ENCODE measurements at regions not wholly inside any gene's neighbourhood (a gene's known extent, or its start where the extent isn't known, plus 50 kb on each side); places are given as distances from the start of the nearest gene placed in this dataset.

DNA sequence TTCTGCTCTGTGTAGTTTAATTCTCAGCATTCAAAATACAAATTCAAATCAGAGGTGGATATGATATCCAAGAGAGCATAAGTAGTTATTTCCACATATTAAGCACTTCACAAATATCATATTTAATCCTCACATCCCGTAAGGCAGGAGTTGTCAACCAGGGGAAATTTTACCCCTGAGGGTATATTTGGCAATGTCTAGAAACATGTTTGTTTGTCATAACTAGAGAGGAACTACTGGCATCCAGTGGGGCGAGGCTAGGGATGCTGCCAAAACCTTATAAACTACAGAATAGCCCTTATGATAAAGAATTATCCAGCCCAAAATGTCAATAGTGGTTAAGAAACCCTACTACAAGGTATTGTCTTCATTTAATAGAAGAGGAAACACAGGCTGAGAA is 619.4 kb downstream of the SLCO4C1 start:
- no peak overlapping the region for H3K4me3 ChIP-seq
- H3K27me3 ChIP-seq, result no peaks in the 10 kb centered on the region
- WGBS, 4 donors, result 67 to 85% (median 77%) methylated on average over 2 of the region's 2 CpGs
- H3K9me3 ChIP-seq (replicated peaks in 1 of 3), result no peaks in the 10 kb centered on the region
- no peak overlapping the region for H3K27ac ChIP-seq
- no peak for DNase-seq
- no peak for TF ChIP-seq POLR2A (IDR thresholded peaks at IDR 0.05)
- TF ChIP-seq, protein P1, sequence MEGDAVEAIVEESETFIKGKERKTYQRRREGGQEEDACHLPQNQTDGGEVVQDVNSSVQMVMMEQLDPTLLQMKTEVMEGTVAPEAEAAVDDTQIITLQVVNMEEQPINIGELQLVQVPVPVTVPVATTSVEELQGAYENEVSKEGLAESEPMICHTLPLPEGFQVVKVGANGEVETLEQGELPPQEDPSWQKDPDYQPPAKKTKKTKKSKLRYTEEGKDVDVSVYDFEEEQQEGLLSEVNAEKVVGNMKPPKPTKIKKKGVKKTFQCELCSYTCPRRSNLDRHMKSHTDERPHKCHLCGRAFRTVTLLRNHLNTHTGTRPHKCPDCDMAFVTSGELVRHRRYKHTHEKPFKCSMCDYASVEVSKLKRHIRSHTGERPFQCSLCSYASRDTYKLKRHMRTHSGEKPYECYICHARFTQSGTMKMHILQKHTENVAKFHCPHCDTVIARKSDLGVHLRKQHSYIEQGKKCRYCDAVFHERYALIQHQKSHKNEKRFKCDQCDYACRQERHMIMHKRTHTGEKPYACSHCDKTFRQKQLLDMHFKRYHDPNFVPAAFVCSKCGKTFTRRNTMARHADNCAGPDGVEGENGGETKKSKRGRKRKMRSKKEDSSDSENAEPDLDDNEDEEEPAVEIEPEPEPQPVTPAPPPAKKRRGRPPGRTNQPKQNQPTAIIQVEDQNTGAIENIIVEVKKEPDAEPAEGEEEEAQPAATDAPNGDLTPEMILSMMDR (IDR thresholded peaks at IDR 0.05), result no peak
- no peaks in the 10 kb centered on the region for H3K36me3 ChIP-seq (replicated peaks in 1 of 2)
- intact Hi-C loops (cut with DNase I), result no loop called here
- no peaks in the 10 kb centered on the region for H3K4me1 ChIP-seq (replicated peaks in 1 of 2)

DNA sequence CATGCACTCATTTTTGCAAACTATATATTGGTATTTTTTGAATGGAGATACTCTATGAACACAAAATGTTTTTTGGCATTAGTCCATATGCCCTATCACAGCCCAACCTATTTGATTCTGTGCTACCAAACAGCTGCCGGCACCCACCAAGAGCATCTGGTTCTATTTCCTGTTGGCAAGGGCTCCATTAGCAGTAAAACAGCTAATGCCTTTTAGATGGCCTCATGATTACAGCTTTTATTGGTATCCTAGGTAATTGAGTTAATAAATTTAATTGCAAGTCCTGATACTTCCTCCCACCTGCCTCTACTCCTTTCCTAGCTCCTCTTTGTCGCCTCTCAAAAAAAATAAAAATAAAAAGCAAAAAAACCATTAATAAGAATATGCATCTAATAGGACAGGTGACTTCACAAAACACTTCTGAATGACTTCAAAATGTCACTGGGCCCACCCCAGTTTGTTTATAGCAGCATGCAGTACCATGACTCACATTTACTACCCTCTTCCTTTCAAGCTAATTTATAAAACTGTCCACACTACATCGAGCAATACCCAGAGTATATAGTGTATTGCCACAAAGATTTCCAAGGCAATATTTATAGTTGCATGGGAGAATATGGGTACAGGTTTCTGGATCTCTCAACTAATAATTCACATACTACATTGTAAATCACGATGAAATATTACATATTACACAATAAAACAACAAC is 620.4 kb downstream of the SLCO4C1 start:
- H3K27me3 ChIP-seq, result no peaks in the 10 kb centered on the region
- intact Hi-C loops (cut with DNase I), result no loop called here

DNA sequence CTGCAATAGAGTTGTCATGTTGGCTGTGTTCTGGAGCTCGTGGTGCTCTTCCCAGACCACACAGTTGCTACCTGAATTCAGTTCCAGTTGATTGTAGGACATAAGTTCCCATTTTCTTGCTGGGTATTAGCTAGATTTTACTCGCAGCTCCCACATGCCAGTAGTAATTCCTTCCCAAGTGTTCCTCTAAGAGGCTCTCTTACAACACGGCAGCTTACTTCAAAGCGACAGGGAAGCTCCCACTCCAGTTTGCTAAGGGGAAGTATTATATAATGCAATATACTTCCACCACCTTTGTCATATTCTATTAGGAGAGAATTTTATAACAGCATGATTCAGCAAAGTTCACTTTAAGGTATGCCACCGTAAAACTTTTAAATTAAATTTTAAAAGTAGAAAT is 623.0 kb downstream of the SLCO4C1 start:
- Histone ChIP-seq H3K4me3 (no peak overlapping the region), H3K4me1 (replicated peaks in 1 of 2) (no peaks in the 10 kb centered on the region), H3K27me3 (no peaks in the 10 kb centered on the region), H3K27ac (no peak overlapping the region), H3K36me3 (replicated peaks in 1 of 2) (no peaks in the 10 kb centered on the region), H3K9me3 (replicated peaks in 1 of 3) (no peaks in the 10 kb centered on the region)
- no peak for DNase-seq
- intact Hi-C loops (cut with DNase I), result no loop called here
- WGBS, 4 donors, result 71 to 77% (median 73%) methylated on average over 5 of the region's 5 CpGs
- TF ChIP-seq, protein P1 (IDR thresholded peaks at IDR 0.05), result no peak
- no peak for TF ChIP-seq POLR2A (IDR thresholded peaks at IDR 0.05)

More for the DNA sequence above, 620.4 kb downstream of the SLCO4C1 start:
- Histone ChIP-seq H3K27ac (no peak overlapping the region), H3K9me3 (replicated peaks in 1 of 3) (no peaks in the 10 kb centered on the region), H3K36me3 (replicated peaks in 1 of 2) (no peaks in the 10 kb centered on the region), H3K4me1 (replicated peaks in 1 of 2) (no peaks in the 10 kb centered on the region), H3K4me3 (no peak overlapping the region)
- no peak for DNase-seq
- TF ChIP-seq, protein P1 (IDR thresholded peaks at IDR 0.05), result no peak
- TF ChIP-seq POLR2A (IDR thresholded peaks at IDR 0.05), result no peak
- WGBS, 4 donors, result 68 to 72% (median 71%) methylated on average over 4 of the region's 4 CpGs

DNA sequence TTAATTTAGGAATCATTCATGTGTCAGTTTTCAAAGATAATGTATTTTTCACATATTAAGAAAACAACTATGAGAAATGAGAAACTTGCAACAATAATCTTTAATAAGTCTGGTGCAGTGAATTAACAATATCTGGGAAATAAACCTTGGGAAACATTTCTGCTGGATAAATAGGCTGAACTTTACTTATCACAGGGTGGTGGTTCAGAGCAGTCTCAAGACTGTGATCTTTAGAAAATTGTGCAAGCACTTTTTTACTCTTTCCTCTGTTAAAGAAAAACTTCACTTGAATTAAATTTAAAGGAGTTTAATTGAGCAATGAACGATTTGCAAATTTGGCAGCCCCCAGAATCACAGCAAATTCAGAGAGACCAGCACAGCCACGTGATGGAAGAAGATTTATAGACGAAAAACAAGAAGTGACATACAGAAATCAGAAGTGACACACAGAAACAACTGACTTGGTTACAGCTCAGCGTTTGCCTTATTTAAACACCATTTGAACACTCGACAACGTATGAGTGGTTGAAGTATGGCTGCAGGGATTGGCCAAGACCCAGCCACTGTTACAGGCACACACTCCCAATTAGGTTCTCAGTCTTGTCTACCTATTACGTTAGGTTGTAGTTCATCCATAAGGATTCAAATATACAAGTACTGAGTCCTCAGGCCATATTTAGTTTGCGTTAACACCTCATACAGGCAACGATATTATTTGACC is 631.9 kb downstream of the SLCO4C1 start:
- Histone ChIP-seq H3K4me1 (replicated peaks in 1 of 2) (no peaks in the 10 kb centered on the region), H3K36me3 (replicated peaks in 1 of 2) (no peaks in the 10 kb centered on the region), H3K4me3 (no peak overlapping the region), H3K27me3 (no peaks in the 10 kb centered on the region), H3K9me3 (replicated peaks in 1 of 3) (no peaks in the 10 kb centered on the region), H3K27ac (no peak overlapping the region)
- 67 to 75% (median 72%) methylated on average over 9 of the region's 9 CpGs for WGBS, 4 donors
- intact Hi-C loops (cut with DNase I), result no loop called here
- TF ChIP-seq POLR2A (IDR thresholded peaks at IDR 0.05), result no peak
- TF ChIP-seq, protein P1 (IDR thresholded peaks at IDR 0.05), result no peak
- no peak for DNase-seq

Data from adrenal gland (tissue), 9 donors.